GM13976 (cell line): ENCODE measurements at regions not wholly inside any gene's neighbourhood (a gene's known extent, or its start where the extent isn't known, plus 50 kb on each side); places are given as distances from the start of the nearest gene placed in this dataset.
"Not testable (repeated sequence)": the region's sequence is repeated elsewhere in the genome, so short reads cannot be mapped to it uniquely, and the experiment has no call there.

ENCODE experiments used
- DNase-seq: peaks from one replicate; pipeline ENCODE4 v3.0.0; 2012; ENCODE audit warnings: low spot score
- CTCF ChIP-seq: IDR thresholded peaks from 2 replicates; pipeline ENCODE4 v1.5.1; 2012; ENCODE audit warnings: borderline replicate concordance, mild to moderate bottlenecking; ENCODE audit not compliant: insufficient read depth; ENCODE audit errors: extremely low read depth, missing control alignments, control extremely low read depth
- in situ Hi-C: fragments of 300-500 bp; cut with MboI; formaldehyde crosslinking; loops from one replicate; pipeline ENCODE4 v1.12.0; 2022; ENCODE audit warnings: low sequenced_read_pairs, mixed read lengths, inconsistent platforms; ENCODE audit not compliant: unreplicated experiment

GRCh38 chr9:31027678-31028077 lies 1356.8 kb upstream of the ACO1 start:
- DNase-seq, result no peak
- in situ Hi-C loops, result no loop called here
- TF ChIP-seq CTCF, result no peak

- no peak for DNase-seq
- in situ Hi-C loops, result no loop called here
- TF ChIP-seq CTCF, result no peak
Observed at GRCh38 chr9:31028137-31028536, 1356.3 kb upstream of the ACO1 start.

- DNase-seq, result no peak
- in situ Hi-C loops, result no loop called here
Observed at GRCh38 chr9:31030741-31031202, 1353.7 kb upstream of the ACO1 start.

GRCh38 chr9:31032206-31032605 lies 1352.2 kb upstream of the ACO1 start:
- no peak for TF ChIP-seq CTCF
- in situ Hi-C loops, result no loop called here

More at GRCh38 chr9:31030741-31031202, 1353.7 kb upstream of the ACO1 start:
- no peak for TF ChIP-seq CTCF

GRCh38 chr9:31034311-31034710 lies 1350.1 kb upstream of the ACO1 start:
- TF ChIP-seq CTCF, result no peak
- in situ Hi-C loops, result no loop called here
- no peak for DNase-seq

More at GRCh38 chr9:31032206-31032605, 1352.2 kb upstream of the ACO1 start:
- no peak for DNase-seq

GRCh38 chr9:31040564-31040963 lies 1343.9 kb upstream of the ACO1 start:
- no peak for DNase-seq
- in situ Hi-C loops, result no loop called here
- TF ChIP-seq CTCF, result no peak

- in situ Hi-C loops, result no loop called here
- TF ChIP-seq CTCF, result no peak
- no peak for DNase-seq
Observed at GRCh38 chr9:31045810-31046209, 1338.6 kb upstream of the ACO1 start.

GRCh38 chr9:31061592-31061991 lies 1322.9 kb upstream of the ACO1 start:
- DNase-seq, in situ Hi-C loops: not testable (repeated sequence)
